D721Med (cell line): ENCODE measurements at regions not wholly inside any gene's neighbourhood (a gene's known extent, or its start where the extent isn't known, plus 50 kb on each side); places are given as distances from the start of the nearest gene placed in this dataset.

Experiments used
- DNase-seq: peaks from one replicate; pipeline ENCODE4 v3.0.0; 2011; ENCODE audit warnings: low spot score; ENCODE audit not compliant: insufficient read length
- FAIRE-seq: peaks from 2 replicates; lab custom pipeline; 2011; peaks lifted over from hg19 to GRCh38; lab: Jason Lieb, UNC
- TF ChIP-seq, protein P1 (sequence below): IDR thresholded peaks from 2 replicates; pipeline ENCODE4 v1.5.1; 2012; ENCODE audit warnings: mild to moderate bottlenecking, control low read depth; ENCODE audit not compliant: insufficient read depth; ENCODE audit errors: missing control alignments

DNA sequence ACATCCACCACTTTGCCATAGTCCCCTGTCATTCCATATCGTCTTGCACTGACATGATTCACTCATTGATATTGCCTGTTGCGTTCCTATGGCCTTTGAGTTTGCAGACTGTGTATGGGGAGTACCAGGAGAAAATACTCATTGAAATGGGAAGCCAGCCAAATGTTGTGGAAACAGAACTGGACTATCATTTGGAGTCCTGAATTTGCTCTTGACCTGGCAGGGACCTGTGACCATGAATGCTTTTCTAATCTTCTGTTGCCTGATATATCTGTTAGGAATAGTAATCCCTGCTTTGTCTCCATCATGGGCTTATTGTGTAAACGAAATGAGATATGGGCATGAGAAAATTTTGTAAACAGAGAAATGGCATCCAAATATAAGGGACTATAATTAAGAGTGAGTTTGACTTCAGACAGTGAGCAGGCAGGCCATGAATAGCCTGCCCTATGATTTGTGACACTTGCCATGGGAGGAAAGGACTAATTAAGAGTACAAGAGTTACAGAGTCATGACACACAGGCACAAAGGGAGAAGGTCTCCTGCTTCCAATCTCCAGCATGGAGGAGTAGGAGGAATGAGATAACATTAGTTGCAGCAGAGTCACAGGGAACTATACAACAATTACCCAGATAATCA, 572.9 kb upstream of the SGCD start:
- TF ChIP-seq, protein P1, sequence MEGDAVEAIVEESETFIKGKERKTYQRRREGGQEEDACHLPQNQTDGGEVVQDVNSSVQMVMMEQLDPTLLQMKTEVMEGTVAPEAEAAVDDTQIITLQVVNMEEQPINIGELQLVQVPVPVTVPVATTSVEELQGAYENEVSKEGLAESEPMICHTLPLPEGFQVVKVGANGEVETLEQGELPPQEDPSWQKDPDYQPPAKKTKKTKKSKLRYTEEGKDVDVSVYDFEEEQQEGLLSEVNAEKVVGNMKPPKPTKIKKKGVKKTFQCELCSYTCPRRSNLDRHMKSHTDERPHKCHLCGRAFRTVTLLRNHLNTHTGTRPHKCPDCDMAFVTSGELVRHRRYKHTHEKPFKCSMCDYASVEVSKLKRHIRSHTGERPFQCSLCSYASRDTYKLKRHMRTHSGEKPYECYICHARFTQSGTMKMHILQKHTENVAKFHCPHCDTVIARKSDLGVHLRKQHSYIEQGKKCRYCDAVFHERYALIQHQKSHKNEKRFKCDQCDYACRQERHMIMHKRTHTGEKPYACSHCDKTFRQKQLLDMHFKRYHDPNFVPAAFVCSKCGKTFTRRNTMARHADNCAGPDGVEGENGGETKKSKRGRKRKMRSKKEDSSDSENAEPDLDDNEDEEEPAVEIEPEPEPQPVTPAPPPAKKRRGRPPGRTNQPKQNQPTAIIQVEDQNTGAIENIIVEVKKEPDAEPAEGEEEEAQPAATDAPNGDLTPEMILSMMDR = no peak
- DNase-seq (no peak), FAIRE-seq (peak; percentile 38)

DNA sequence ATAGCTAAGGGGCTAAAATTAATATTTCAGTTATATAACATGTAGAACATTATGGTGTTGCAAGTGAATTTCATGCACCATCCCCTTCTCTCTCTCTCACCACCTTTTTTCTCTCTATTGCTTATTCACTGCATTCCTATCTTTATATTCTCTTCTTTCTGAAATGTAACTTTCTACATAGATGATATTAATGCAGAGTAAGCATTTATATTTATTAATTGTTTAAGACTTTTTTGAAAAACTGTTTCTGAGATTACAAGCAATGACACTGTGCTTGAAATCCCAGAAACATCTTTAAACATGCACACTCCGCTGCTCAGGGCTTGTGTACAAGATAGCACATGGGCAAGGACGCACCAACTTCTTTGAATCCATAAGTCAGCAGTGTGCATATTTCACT, 567.7 kb upstream of the SGCD start:
- DNase-seq (no peak), FAIRE-seq (no peak)
- TF ChIP-seq, protein P1 = no peak

DNA sequence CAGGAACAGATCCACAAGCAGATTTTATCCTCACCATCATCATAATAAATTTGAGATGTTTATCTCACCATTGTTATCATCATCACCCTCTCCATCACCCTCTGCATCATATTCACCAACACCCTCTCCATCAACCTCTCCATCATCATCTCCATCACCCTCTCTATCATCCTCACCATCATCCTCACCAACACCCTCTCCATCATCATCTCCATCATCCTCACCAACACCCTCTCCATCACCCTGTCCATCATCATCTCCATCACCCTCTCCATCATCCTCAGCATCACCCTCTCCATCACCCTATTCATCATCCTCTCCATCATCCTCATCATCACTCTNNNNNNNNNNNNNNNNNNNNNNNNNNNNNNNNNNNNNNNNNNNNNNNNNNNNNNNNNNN, 567.0 kb upstream of the SGCD start:
- DNase-seq (no peak), FAIRE-seq (no peak)
- TF ChIP-seq, protein P1 = no peak

DNA sequence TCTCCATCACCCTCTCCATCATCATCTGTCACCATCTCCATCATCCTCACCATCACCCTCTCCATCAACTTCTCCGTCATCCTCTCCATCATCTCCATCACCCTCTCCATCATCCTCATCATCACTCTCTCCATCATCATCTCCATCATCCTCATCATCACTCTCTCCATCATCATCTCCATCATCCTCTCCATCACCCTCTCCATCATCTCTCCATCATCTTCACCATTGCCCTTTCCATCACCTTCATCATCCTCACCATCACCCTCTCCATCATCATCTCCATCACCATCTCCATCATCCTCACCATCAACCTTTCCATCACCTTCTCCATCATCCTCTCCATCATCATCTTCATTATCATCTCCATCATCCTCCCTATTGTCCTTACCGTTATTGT, 565.5 kb upstream of the SGCD start:
- TF ChIP-seq, protein P1 = no peak
- no peak for DNase-seq
- FAIRE-seq = no peak

DNA sequence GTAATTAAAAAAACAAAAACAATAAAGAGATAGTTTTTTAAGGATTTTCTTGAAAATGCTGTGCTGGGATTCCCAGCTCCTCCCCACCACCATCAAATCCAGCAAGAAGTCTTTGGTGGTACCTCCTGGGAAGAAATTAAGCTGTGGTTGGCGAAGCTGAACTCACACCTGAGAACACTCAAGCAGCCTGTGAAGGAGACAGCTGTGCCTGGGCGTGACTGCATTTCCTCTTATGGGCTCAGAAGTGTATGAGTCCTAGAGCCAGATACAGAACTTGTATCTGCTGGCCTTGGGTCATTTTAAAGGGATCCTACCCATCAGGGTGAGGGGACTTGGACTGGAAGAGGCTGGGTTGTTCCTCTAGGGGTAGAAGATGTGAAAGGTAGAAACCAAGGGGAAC, 561.2 kb upstream of the SGCD start:
- TF ChIP-seq, protein P1 = no peak
- no peak for FAIRE-seq
- DNase-seq = no peak

DNA sequence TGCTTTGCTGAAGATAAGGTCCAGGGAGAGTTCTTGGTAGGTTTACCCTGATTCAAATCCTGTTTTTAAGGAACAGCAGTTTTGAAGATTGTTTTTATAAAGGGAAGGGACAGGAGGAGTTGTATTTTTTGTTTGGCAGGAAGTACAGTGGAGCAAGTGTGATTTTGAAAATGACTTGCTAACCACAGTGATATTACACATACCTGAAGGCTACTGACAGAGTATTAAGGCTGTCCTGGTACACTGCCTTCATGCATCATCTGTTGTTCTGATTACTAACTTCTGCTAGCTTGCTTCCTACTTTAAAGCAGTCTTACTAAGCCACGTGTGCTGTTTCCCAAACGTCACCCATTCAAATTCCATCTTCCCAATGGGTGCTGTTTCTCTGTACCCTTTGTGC, 559.5 kb upstream of the SGCD start:
- DNase-seq (no peak), FAIRE-seq (no peak)
- TF ChIP-seq, protein P1 = no peak

DNA sequence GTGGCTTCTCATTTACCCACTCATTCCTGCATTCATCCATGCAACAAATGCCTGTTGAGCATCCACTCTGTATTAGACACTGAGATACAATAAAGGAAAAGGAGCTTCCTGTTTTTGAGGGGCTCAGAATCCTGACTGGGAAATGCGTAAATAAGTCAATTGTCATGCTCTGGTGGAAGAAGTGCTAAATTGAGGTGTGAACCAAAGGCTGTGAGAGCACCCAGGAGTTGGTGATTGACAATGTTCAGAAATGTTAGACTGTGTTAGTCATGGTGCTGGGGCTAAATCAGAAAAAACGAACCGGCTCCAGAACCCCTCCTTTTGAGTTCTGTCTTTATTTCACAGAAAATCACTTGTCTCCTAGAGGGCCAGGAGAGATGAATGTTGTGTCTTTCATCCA, 558.6 kb upstream of the SGCD start:
- DNase-seq (no peak), FAIRE-seq (no peak)
- TF ChIP-seq, protein P1 = no peak
